GM06990 (cell line): ENCODE measurements at regions not wholly inside any gene's neighbourhood (a gene's known extent, or its start where the extent isn't known, plus 50 kb on each side); places are given as distances from the start of the nearest gene placed in this dataset.

Experiments used
- DNase-seq: peaks from one replicate; pipeline ENCODE4 v3.0.0-alpha.2; 2011; ENCODE audit not compliant: insufficient read length; ENCODE audit errors: extremely low read depth
- H3K27me3 ChIP-seq: replicated peaks from 2 replicates; pipeline ENCODE4 v1.6.0; 2011; ENCODE audit warnings: low read length; ENCODE audit not compliant: control insufficient read depth, insufficient read depth
- H3K36me3 ChIP-seq: 2 replicates; pipeline ENCODE4 v1.5.1; 2011; ENCODE audit warnings: low read length; ENCODE audit not compliant: control insufficient read depth, insufficient read depth
- H3K4me3 ChIP-seq: replicated peaks from 2 replicates; pipeline ENCODE4 v1.5.1; 2011; ENCODE audit warnings: low read depth, mild to moderate bottlenecking, control low read depth, low read length
- TF ChIP-seq, protein P1 (sequence below): IDR thresholded peaks from 2 replicates; pipeline ENCODE4 v1.5.1; 2011; ENCODE audit warnings: low read length, control low read depth, mild to moderate bottlenecking, inconsistent platforms; ENCODE audit not compliant: insufficient read depth, poor library complexity, severe bottlenecking

GRCh38 chr6:132231121-132231884, 170.0 kb downstream of the MOXD1 start:
- TF ChIP-seq, protein P1, sequence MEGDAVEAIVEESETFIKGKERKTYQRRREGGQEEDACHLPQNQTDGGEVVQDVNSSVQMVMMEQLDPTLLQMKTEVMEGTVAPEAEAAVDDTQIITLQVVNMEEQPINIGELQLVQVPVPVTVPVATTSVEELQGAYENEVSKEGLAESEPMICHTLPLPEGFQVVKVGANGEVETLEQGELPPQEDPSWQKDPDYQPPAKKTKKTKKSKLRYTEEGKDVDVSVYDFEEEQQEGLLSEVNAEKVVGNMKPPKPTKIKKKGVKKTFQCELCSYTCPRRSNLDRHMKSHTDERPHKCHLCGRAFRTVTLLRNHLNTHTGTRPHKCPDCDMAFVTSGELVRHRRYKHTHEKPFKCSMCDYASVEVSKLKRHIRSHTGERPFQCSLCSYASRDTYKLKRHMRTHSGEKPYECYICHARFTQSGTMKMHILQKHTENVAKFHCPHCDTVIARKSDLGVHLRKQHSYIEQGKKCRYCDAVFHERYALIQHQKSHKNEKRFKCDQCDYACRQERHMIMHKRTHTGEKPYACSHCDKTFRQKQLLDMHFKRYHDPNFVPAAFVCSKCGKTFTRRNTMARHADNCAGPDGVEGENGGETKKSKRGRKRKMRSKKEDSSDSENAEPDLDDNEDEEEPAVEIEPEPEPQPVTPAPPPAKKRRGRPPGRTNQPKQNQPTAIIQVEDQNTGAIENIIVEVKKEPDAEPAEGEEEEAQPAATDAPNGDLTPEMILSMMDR: no peak
- Histone ChIP-seq H3K36me3 (no peaks in the 10 kb centered on the region), H3K27me3 (no peaks in the 10 kb centered on the region), H3K4me3 (no peak overlapping the region)
- DNase-seq: no peak

GRCh38 chr6:132228894-132229293, 172.4 kb downstream of the MOXD1 start:
- Histone ChIP-seq H3K27me3 (no peaks in the 10 kb centered on the region), H3K4me3 (no peak overlapping the region), H3K36me3 (no peaks in the 10 kb centered on the region)
- DNase-seq: no peak
- TF ChIP-seq, protein P1: no peak

DNA sequence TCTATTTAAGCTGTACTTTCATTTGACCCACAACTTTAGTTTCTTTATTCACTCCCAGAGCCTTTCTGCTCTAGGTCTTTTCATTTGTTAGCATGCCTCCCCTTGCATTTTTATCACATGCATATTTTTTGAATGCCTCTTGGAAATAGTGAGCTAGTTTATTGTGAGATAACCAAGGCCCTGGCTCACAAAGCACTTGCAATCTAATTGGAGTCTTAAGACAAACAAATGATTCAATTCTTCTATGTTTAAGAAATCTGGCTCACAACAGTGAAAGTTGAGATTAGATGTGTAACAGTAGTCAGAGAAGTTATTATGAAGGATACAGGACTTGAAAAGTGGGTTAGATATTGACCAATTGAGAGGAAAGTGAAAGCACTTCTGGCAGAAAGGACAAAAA, 173.4 kb downstream of the MOXD1 start:
- Histone ChIP-seq H3K36me3 (no peaks in the 10 kb centered on the region), H3K4me3 (no peak overlapping the region), H3K27me3 (no peaks in the 10 kb centered on the region)
- TF ChIP-seq, protein P1: no peak
- no peak for DNase-seq

- TF ChIP-seq, protein P1: no peak
- no peak for DNase-seq
Measured at GRCh38 chr6:132224943-132225342, 176.3 kb downstream of the MOXD1 start.

GRCh38 chr6:132220800-132221199, 180.5 kb downstream of the MOXD1 start:
- DNase-seq: no peak
- TF ChIP-seq, protein P1: no peak

More at GRCh38 chr6:132224943-132225342, 176.3 kb downstream of the MOXD1 start:
- Histone ChIP-seq H3K27me3 (no peaks in the 10 kb centered on the region), H3K4me3 (no peak overlapping the region), H3K36me3 (no peaks in the 10 kb centered on the region)

More at GRCh38 chr6:132220800-132221199, 180.5 kb downstream of the MOXD1 start:
- Histone ChIP-seq H3K27me3 (no peaks in the 10 kb centered on the region), H3K36me3 (no peaks in the 10 kb centered on the region), H3K4me3 (no peak overlapping the region)
